Panc1 (cell line): ENCODE measurements at regions not wholly inside any gene's neighbourhood (a gene's known extent, or its start where the extent isn't known, plus 50 kb on each side); places are given as distances from the start of the nearest gene placed in this dataset.

ENCODE experiments used
- ATAC-seq: fragments of 200-7000 bp; cut with Tn5 transposase; 2 replicates; pipeline ENCODE4 v1.9.1; 2020; ENCODE audit warnings: mild to moderate bottlenecking, moderate library complexity
- BruUV-seq: library from RNA; stranded (reverse); fragments of 400-500 nt; replicated peaks from 2 replicates; lab custom pipeline; 2021; lab: Mats Ljungman, UMichigan
- CTCF ChIA-PET: fragments of 300-600 bp; sonication (Branson Sonifier 250); formaldehyde crosslinking; loops from one replicate; lab custom pipeline; 2022; ENCODE audit warnings: antibody characterized with exemption; lab: Charles Lee
- POLR2A ChIA-PET: fragments of 300-600 bp; sonication (Branson Sonifier 250); formaldehyde crosslinking; loops from one replicate; lab custom pipeline; 2022; ENCODE audit warnings: antibody characterized with exemption; lab: Charles Lee
- DNase-seq: peaks from one replicate; pipeline ENCODE4 v3.0.0-alpha.2; 2010; ENCODE audit warnings: low read depth, low spot score
- H3K27ac ChIP-seq: 2 replicates; pipeline ENCODE4 v1.5.1; 2011; ENCODE audit warnings: mild to moderate bottlenecking, low read length, inconsistent platforms
- H3K27me3 ChIP-seq: fragments of 200-500 bp; sonication (Bioruptor generic); 2 replicates; pipeline ENCODE4 v1.6.0; 2014; ENCODE audit warnings: low read length, inconsistent platforms; ENCODE audit not compliant: control insufficient read depth, insufficient read depth
- H3K36me3 ChIP-seq: fragments of 200-500 bp; sonication (Bioruptor generic); 2 replicates; pipeline ENCODE4 v1.5.1; 2014; ENCODE audit warnings: inconsistent platforms, mild to moderate bottlenecking, low read length, moderate library complexity; ENCODE audit not compliant: control insufficient read depth, insufficient read depth
- H3K4me1 ChIP-seq: 2 replicates; pipeline ENCODE4 v1.5.1; 2011; ENCODE audit warnings: inconsistent platforms, mild to moderate bottlenecking, low read length, moderate library complexity; ENCODE audit not compliant: control insufficient read depth, insufficient read depth
- H3K4me3 ChIP-seq, 2 experiments: 2 replicates each; pipeline ENCODE4 v1.5.1; 2011 to 2012; ENCODE audit warnings: low read depth in 2 of 2, low read length in 2 of 2, mild to moderate bottlenecking in 2 of 2, inconsistent platforms in 1 of 2, moderate library complexity in 1 of 2
- H3K9me3 ChIP-seq: fragments of 200-500 bp; sonication (Bioruptor generic); 2 replicates; pipeline ENCODE4 v1.5.1; 2014; ENCODE audit warnings: low read depth, mild to moderate bottlenecking, inconsistent platforms, low read length, moderate library complexity; ENCODE audit not compliant: control insufficient read depth, insufficient read depth
- CTCF ChIP-seq: fragments of 450-650 bp; IDR thresholded peaks from 2 replicates; pipeline ENCODE4 v1.5.1; 2017; ENCODE audit warnings: mild to moderate bottlenecking
- POLR2AphosphoS5 ChIP-seq: IDR thresholded peaks from 2 replicates; pipeline ENCODE4 v1.6.1; 2012; ENCODE audit warnings: mild to moderate bottlenecking, low read depth, low read length, moderate library complexity
- REST ChIP-seq, 2 experiments: IDR thresholded peaks; 2 replicates each; pipeline ENCODE4 v1.6.1; 2011 to 2012; ENCODE audit warnings: low read depth in 2 of 2, control low read depth in 1 of 2, low read length in 1 of 2, mild to moderate bottlenecking in 1 of 2, moderate library complexity in 1 of 2; ENCODE audit not compliant: insufficient read depth in 1 of 2
- SIN3A ChIP-seq: IDR thresholded peaks from 2 replicates; pipeline ENCODE4 v1.6.1; 2012; ENCODE audit warnings: low read depth, mild to moderate bottlenecking, low read length, moderate library complexity, borderline replicate concordance; ENCODE audit not compliant: insufficient read depth
- TCF7L2 ChIP-seq: IDR thresholded peaks from 2 replicates; pipeline ENCODE4 v1.6.1; 2011; ENCODE audit warnings: mild to moderate bottlenecking, low read depth, low read length, inconsistent platforms
- in situ Hi-C: cut with HindIII; loops from 2 replicates; pipeline ENCODE4 v1.10.0; 2016; ENCODE audit warnings: low sequenced_read_pairs, low pct_unique_long_range_greater_than_20kb
- intact Hi-C: fragments of 100-400 bp; cut with micrococcal nuclease; formaldehyde crosslinking; loops from one replicate; pipeline ENCODE4 v1.10.0; 2022; ENCODE audit not compliant: unreplicated experiment

DNA sequence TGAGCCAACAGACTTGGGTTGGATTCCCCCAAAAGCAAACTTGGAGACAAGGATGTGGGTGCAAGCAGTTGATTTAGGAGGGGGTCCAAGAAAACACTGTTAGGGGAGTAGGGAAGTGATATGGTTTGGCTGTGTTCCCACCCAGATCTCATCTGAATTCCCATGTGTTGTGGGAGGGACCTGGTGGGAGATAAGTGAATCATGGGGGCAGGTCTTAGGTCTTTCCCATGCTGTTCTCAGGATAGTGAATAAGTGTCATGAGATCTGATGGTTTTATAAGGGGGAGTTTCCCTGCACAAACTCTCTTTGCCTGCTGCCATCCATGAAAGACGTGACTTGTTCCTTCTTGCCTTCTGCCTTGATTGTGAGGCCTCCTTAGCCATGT, 542.6 kb downstream of the DHX35 start:
- no TSS peak for BruUV-seq
- Histone ChIP-seq H3K9me3 (0 out of 2 replicates have a peak, but pooled peaks cover under 1% of the 10 kb centered on the region), H3K4me3 (no peak overlapping the region), H3K27ac (no peak overlapping the region), H3K4me1 (no peaks in the 10 kb centered on the region), H3K36me3 (no peaks in the 10 kb centered on the region), H3K27me3 (no peaks in the 10 kb centered on the region)
- in situ Hi-C loops (no loop called here), intact Hi-C loops (no loop called here)
- ATAC-seq (no peak), DNase-seq (no peak)
- TF ChIP-seq SIN3A = no peak
- no peak for TF ChIP-seq POLR2AphosphoS5
- TF ChIP-seq TCF7L2 = no peak
- no peak for TF ChIP-seq CTCF
- TF ChIP-seq REST (IDR thresholded peaks at IDR 0.05; ENCODE audit: insufficient read depth in 1 of 2, low read depth in 2 of 2, low read length in 1 of 2) = no peak
- POLR2A ChIA-PET = no interaction called here
- CTCF ChIA-PET = no interaction called here

- CTCF ChIA-PET = no interaction called here
- Histone ChIP-seq H3K27ac (no peak overlapping the region), H3K27me3 (no peaks in the 10 kb centered on the region), H3K9me3 (no peaks in the 10 kb centered on the region), H3K36me3 (no peaks in the 10 kb centered on the region), H3K4me1 (no peaks in the 10 kb centered on the region), H3K4me3 (no peak overlapping the region)
- BruUV-seq = no TSS peak
- POLR2A ChIA-PET = no interaction called here
- in situ Hi-C loops (no loop called here), intact Hi-C loops (no loop called here)
- ATAC-seq = no peak
- no peak for TF ChIP-seq TCF7L2
- no peak for TF ChIP-seq POLR2AphosphoS5
- TF ChIP-seq CTCF = no peak
- TF ChIP-seq REST (IDR thresholded peaks at IDR 0.05; ENCODE audit: insufficient read depth in 1 of 2, low read depth in 2 of 2, low read length in 1 of 2) = no peak
- TF ChIP-seq SIN3A = no peak
- no peak for DNase-seq
Measured at GRCh38 chr20:39503902-39504709, 542.0 kb downstream of the DHX35 start.
